ENCODE measurements at regions not wholly inside any gene's neighbourhood (a gene's known extent, or its start where the extent isn't known, plus 50 kb on each side); places are given as distances from the start of the nearest gene placed in this dataset.

DNA sequence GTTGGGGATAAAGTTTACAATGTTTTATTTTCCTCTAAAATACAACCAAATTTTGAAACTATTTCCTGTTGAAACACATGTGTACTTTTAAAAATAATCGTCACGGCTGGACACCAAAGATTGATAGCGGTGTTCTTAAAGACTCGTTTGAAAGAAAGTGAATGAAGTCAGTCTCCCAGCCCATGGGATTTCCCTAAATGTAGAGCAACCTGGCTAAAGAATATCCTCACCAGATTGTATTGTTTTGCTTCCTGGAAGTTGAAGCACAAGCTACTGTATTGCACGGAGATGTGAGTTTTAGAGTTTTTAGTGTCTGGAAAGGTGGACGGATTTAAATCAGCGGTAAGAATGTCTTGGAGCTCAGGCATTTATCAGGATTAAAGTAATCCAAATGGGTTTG lies 189.5 kb downstream of the THBS2 start:
- Histone ChIP-seq H3K9me3 (no peaks in the 10 kb centered on the region), H3K4me1 (replicated peaks) (no peaks in the 10 kb centered on the region), H3K27me3 (replicated peaks; ENCODE audit: insufficient read depth) (no peaks in the 10 kb centered on the region), H3K27ac (no peak overlapping the region), H3K36me3 (no peaks in the 10 kb centered on the region), H3K4me3 (no peak overlapping the region)
- 73% methylated on average over 7 of the region's 7 CpGs for WGBS
- intact Hi-C loops (cut with DNase I): no loop called here
- TF ChIP-seq POLR2A (IDR thresholded peaks at IDR 0.05) (no peak), POLR2AphosphoS5 (IDR thresholded peaks at IDR 0.05) (no peak)
- TF ChIP-seq, protein P1, sequence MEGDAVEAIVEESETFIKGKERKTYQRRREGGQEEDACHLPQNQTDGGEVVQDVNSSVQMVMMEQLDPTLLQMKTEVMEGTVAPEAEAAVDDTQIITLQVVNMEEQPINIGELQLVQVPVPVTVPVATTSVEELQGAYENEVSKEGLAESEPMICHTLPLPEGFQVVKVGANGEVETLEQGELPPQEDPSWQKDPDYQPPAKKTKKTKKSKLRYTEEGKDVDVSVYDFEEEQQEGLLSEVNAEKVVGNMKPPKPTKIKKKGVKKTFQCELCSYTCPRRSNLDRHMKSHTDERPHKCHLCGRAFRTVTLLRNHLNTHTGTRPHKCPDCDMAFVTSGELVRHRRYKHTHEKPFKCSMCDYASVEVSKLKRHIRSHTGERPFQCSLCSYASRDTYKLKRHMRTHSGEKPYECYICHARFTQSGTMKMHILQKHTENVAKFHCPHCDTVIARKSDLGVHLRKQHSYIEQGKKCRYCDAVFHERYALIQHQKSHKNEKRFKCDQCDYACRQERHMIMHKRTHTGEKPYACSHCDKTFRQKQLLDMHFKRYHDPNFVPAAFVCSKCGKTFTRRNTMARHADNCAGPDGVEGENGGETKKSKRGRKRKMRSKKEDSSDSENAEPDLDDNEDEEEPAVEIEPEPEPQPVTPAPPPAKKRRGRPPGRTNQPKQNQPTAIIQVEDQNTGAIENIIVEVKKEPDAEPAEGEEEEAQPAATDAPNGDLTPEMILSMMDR (IDR thresholded peaks at IDR 0.05): no peak
- DNase-seq (ENCODE audit: low spot score): no peak

DNA sequence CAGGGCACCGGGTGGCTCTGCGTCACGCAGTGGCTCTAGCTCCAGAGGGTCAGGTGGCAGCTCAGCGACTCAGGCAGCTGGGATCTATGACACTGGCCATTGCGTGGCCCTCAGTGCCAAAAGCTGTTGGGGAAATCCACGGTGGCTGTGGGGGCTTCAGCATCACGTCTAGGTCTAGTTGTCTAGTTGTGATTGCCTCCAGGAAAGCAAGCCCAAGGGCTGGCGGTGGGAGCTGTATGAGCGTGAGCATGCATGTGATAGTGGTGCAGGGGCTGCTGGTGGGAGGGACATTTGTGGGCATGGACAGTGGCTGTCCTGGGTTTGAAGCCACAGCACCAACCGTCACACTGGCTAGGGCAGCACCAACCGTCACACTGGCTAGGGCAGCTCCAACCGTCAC lies 191.4 kb downstream of the THBS2 start:
- Histone ChIP-seq H3K9me3 (no peaks in the 10 kb centered on the region), H3K27me3 (replicated peaks; ENCODE audit: insufficient read depth) (no peaks in the 10 kb centered on the region), H3K27ac (no peak overlapping the region), H3K4me1 (replicated peaks) (no peaks in the 10 kb centered on the region), H3K36me3 (no peaks in the 10 kb centered on the region), H3K4me3 (no peak overlapping the region)
- WGBS: 94% methylated on average over 12 of the region's 12 CpGs
- DNase-seq (ENCODE audit: low spot score): no peak
- intact Hi-C loops (cut with DNase I): no loop called here
- TF ChIP-seq, protein P1 (IDR thresholded peaks at IDR 0.05): no peak
- no peak for TF ChIP-seq POLR2AphosphoS5 (IDR thresholded peaks at IDR 0.05)
- TF ChIP-seq POLR2A (IDR thresholded peaks at IDR 0.05): no peak

- no peaks in the 10 kb centered on the region for H3K27me3 ChIP-seq (replicated peaks; ENCODE audit: insufficient read depth)
- H3K36me3 ChIP-seq: no peaks in the 10 kb centered on the region
- DNase-seq (ENCODE audit: low spot score): no peak
- 85% methylated on average over 12 of the region's 12 CpGs for WGBS
- intact Hi-C loops (cut with DNase I): no loop called here
- H3K9me3 ChIP-seq: no peaks in the 10 kb centered on the region
- H3K27ac ChIP-seq: no peak overlapping the region
- H3K4me1 ChIP-seq (replicated peaks): no peaks in the 10 kb centered on the region
- no peak overlapping the region for H3K4me3 ChIP-seq
- TF ChIP-seq, protein P1 (IDR thresholded peaks at IDR 0.05): no peak
- TF ChIP-seq POLR2AphosphoS5 (IDR thresholded peaks at IDR 0.05): no peak
- TF ChIP-seq POLR2A (IDR thresholded peaks at IDR 0.05): no peak
Observed at GRCh38 chr6:169058634-169059033, 195.0 kb downstream of the THBS2 start.

- no peak for DNase-seq (ENCODE audit: low spot score)
- Histone ChIP-seq H3K4me3 (no peak overlapping the region), H3K4me1 (replicated peaks) (no peaks in the 10 kb centered on the region), H3K27ac (no peak overlapping the region), H3K27me3 (replicated peaks; ENCODE audit: insufficient read depth) (no peaks in the 10 kb centered on the region), H3K9me3 (no peaks in the 10 kb centered on the region), H3K36me3 (no peaks in the 10 kb centered on the region)
- TF ChIP-seq POLR2A (IDR thresholded peaks at IDR 0.05): no peak
- TF ChIP-seq, protein P1 (IDR thresholded peaks at IDR 0.05): no peak
- TF ChIP-seq POLR2AphosphoS5 (IDR thresholded peaks at IDR 0.05): no peak
- intact Hi-C loops (cut with DNase I): no loop called here
Observed at GRCh38 chr6:169052462-169052861, 201.2 kb downstream of the THBS2 start.

DNA sequence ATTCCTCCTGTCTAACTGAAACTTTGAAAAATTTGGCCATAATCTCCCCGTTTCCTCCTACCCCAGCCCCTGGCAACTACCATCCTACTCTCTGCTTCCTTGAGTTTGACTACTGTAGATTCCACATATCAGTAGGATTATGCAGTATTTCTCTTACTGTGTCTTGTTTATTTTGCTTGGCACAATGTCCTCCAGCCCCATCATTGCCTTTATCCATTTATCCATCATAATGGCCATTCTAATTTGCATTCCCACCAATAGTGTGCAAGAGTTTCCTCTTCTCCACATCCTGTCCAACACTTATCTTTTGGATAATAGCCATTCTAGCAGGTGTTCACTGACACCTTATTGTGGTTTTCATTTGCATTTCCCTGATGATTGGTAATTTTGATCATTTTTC lies 202.3 kb downstream of the THBS2 start:
- WGBS: 76% methylated on average over 1 of the region's 1 CpG
- no peak for TF ChIP-seq POLR2A (IDR thresholded peaks at IDR 0.05)
- TF ChIP-seq POLR2AphosphoS5 (IDR thresholded peaks at IDR 0.05): no peak
- TF ChIP-seq, protein P1 (IDR thresholded peaks at IDR 0.05): no peak

More for the DNA sequence above, 202.3 kb downstream of the THBS2 start:
- Histone ChIP-seq H3K4me3 (no peak overlapping the region), H3K4me1 (replicated peaks) (no peaks in the 10 kb centered on the region), H3K27ac (no peak overlapping the region), H3K36me3 (no peaks in the 10 kb centered on the region), H3K27me3 (replicated peaks; ENCODE audit: insufficient read depth) (no peaks in the 10 kb centered on the region), H3K9me3 (no peaks in the 10 kb centered on the region)
- no peak for DNase-seq (ENCODE audit: low spot score)
- intact Hi-C loops (cut with DNase I): no loop called here
